CD14-positive monocyte (primary cell): ENCODE measurements at regions not wholly inside any gene's neighbourhood (a gene's known extent, or its start where the extent isn't known, plus 50 kb on each side); places are given as distances from the start of the nearest gene placed in this dataset.

Experiments used
- DNase-seq, 3 donors: peaks; one replicate each; pipeline ENCODE4 v3.0.0-alpha.2; 2011 to 2022
- H2AFZ ChIP-seq: 2 replicates; pipeline ENCODE4 v1.6.0; 2012; ENCODE audit warnings: mild to moderate bottlenecking, low read depth, low read length, inconsistent platforms; ENCODE audit not compliant: insufficient read depth, poor library complexity, severe bottlenecking
- H3K27ac ChIP-seq, 2 donors: 1 replicate in 1 of 2; 2 replicates in 1 of 2; pipeline ENCODE4 v1.5.1; 2012 to 2013; ENCODE audit warnings: low read length in 2 of 2, control low read depth in 1 of 2, inconsistent platforms in 1 of 2, low read depth in 1 of 2, mild to moderate bottlenecking in 1 of 2
- H3K27me3 ChIP-seq, 2 donors: one replicate each; pipeline versions ENCODE4 v1.6.0 to v1.6.1; 2011 to 2013; ENCODE audit warnings: low read length in 2 of 2; ENCODE audit not compliant: control insufficient read depth in 2 of 2, insufficient read depth in 2 of 2
- H3K36me3 ChIP-seq, 2 donors: replicated peaks in 1 of 2; 1 replicate in 1 of 2; 2 replicates in 1 of 2; pipeline versions ENCODE4 v1.5.1 to v1.6.1; 2012 to 2013; ENCODE audit warnings: low read length in 2 of 2, control low read depth in 1 of 2, inconsistent platforms in 1 of 2, mild to moderate bottlenecking in 1 of 2; ENCODE audit not compliant: insufficient read depth in 2 of 2, control insufficient read depth in 1 of 2
- H3K4me1 ChIP-seq, 2 donors: 1 replicate in 1 of 2; 2 replicates in 1 of 2; pipeline versions ENCODE4 v1.5.1 to v1.6.1; 2012 to 2013; ENCODE audit warnings: low read length in 2 of 2, control low read depth in 1 of 2, inconsistent platforms in 1 of 2, mild to moderate bottlenecking in 1 of 2, moderate library complexity in 1 of 2; ENCODE audit not compliant: insufficient read depth in 2 of 2, control insufficient read depth in 1 of 2
- H3K4me2 ChIP-seq: replicated peaks from 2 replicates; pipeline ENCODE3; 2012; ENCODE audit warnings: low read length, moderate library complexity, mild to moderate bottlenecking; ENCODE audit not compliant: poor library complexity, severe bottlenecking; ENCODE audit errors: extremely low read depth
- H3K4me3 ChIP-seq, 3 experiments: fragments of 200-600 bp in 1 of 3; sonication (generic) in 1 of 3; replicated peaks in 1 of 3; 1 replicate in 2 of 3; 2 replicates in 1 of 3; pipeline ENCODE4 v1.5.1; 2011 to 2013; ENCODE audit warnings: low read length in 3 of 3, mild to moderate bottlenecking in 3 of 3, control low read depth in 2 of 3, low read depth in 2 of 3, inconsistent platforms in 1 of 3, moderate library complexity in 1 of 3
- H3K79me2 ChIP-seq: 2 replicates; pipeline ENCODE4 v1.6.0; 2012; ENCODE audit warnings: mild to moderate bottlenecking, control low read depth, inconsistent platforms, low read length, moderate library complexity; ENCODE audit not compliant: insufficient read depth
- H3K9ac ChIP-seq: 2 replicates; pipeline ENCODE4 v1.6.0; 2017; ENCODE audit warnings: low read length, mild to moderate bottlenecking; ENCODE audit not compliant: insufficient read depth, poor library complexity, severe bottlenecking
- H3K9me3 ChIP-seq, 2 donors: replicated peaks in 1 of 2; 1 replicate in 1 of 2; 2 replicates in 1 of 2; pipeline versions ENCODE4 v1.5.1 to v1.6.1; 2012 to 2013; ENCODE audit warnings: low read length in 2 of 2, control low read depth in 1 of 2; ENCODE audit not compliant: control insufficient read depth in 1 of 2, insufficient read depth in 1 of 2
- H4K20me1 ChIP-seq: 2 replicates; pipeline ENCODE4 v1.6.0; 2012; ENCODE audit warnings: mild to moderate bottlenecking, low read length, control low read depth, moderate library complexity; ENCODE audit not compliant: insufficient read depth
- H3K27ac Mint-ChIP-seq, 7 donors: one replicate each; pipeline ENCODE4 v1.8.0; 2020; ENCODE audit warnings: mild to moderate bottlenecking in 7 of 7, mixed read lengths in 7 of 7, moderate library complexity in 6 of 7, inconsistent platforms in 2 of 7
- H3K27me3 Mint-ChIP-seq, 3 donors: one replicate each; pipeline ENCODE4 v1.8.0; 2021 to 2022; ENCODE audit warnings: low read depth in 3 of 3, mild to moderate bottlenecking in 3 of 3, mixed read lengths in 3 of 3, moderate library complexity in 3 of 3, inconsistent platforms in 1 of 3
- H3K36me3 Mint-ChIP-seq, 2 donors: one replicate each; pipeline ENCODE4 v1.8.0; 2020; ENCODE audit warnings: mixed read lengths in 2 of 2, inconsistent platforms in 1 of 2, mild to moderate bottlenecking in 1 of 2
- H3K4me1 Mint-ChIP-seq: one replicate; pipeline ENCODE4 v1.8.0; 2020; ENCODE audit warnings: mild to moderate bottlenecking, mixed read lengths
- H3K4me3 Mint-ChIP-seq, 2 donors: one replicate each; pipeline ENCODE4 v1.8.0; 2020; ENCODE audit warnings: mild to moderate bottlenecking in 2 of 2, mixed read lengths in 2 of 2, moderate library complexity in 1 of 2
- H3K9me3 Mint-ChIP-seq, 7 donors: one replicate each; pipeline ENCODE4 v1.8.0; 2020 to 2022; ENCODE audit warnings: mixed read lengths in 7 of 7, mild to moderate bottlenecking in 6 of 7, moderate library complexity in 6 of 7, inconsistent platforms in 2 of 7
- CTCF ChIP-seq: fragments of 200-600 bp; IDR thresholded peaks from one replicate; pipeline ENCODE4 v1.8.0; 2022; ENCODE audit warnings: antibody characterized with exemption, mild to moderate bottlenecking
- WGBS: methylation state at CpG from one replicate; pipeline ENCODE4 v1.1.5; 2013; ENCODE audit warnings: missing lambda C conversion rate; ENCODE audit not compliant: insufficient coverage; 5-methylcytosine and 5-hydroxymethylcytosine counted together
- intact Hi-C, 2 donors: fragments of 100-400 bp; cut with micrococcal nuclease; formaldehyde crosslinking; loops; one replicate each; pipeline versions ENCODE4 v1.15.0 to v1.15.1; 2023

- Mint-ChIP-seq H3K36me3 (no peaks in the 10 kb centered on the region), H3K9me3 (peaks cover 1 to 11% (median 4%) of the 10 kb centered on the region in 7 donors), H3K27ac (no peak overlapping the region), H3K4me3 (no peak overlapping the region), H3K27me3 (peaks cover 0 to 2% (median 0%) of the 10 kb centered on the region in 3 donors), H3K4me1 (peaks cover 6% of the 10 kb centered on the region)
- no peak overlapping the region for H3K27ac ChIP-seq
- DNase-seq: no peak
- no peak overlapping the region for H3K9ac ChIP-seq
- WGBS: 80% methylated on average over 1 of the region's 1 CpG
- intact Hi-C loops: no loop called here
- no peaks in the 10 kb centered on the region for H3K4me1 ChIP-seq
- H2AFZ ChIP-seq: no peak overlapping the region
- H4K20me1 ChIP-seq: no peaks in the 10 kb centered on the region
- H3K4me3 ChIP-seq: no peak overlapping the region
- no peaks in the 10 kb centered on the region for H3K27me3 ChIP-seq
- H3K4me2 ChIP-seq: no peak overlapping the region
- H3K36me3 ChIP-seq: no peaks in the 10 kb centered on the region
- TF ChIP-seq CTCF: no peak
- no peaks in the 10 kb centered on the region for H3K79me2 ChIP-seq
- no peaks in the 10 kb centered on the region for H3K9me3 ChIP-seq
Observed at GRCh38 chr5:67552773-67553172, 356.2 kb upstream of the CD180 start.

- H3K4me3 ChIP-seq: no peak overlapping the region
- peaks cover 0 to 2% (median 0%) of the 10 kb centered on the region in 3 donors for H3K27me3 Mint-ChIP-seq
- H3K9me3 ChIP-seq: peaks cover 2 to 6% of the 10 kb centered on the region in 2 donors
- peaks cover 2 to 13% (median 11%) of the 10 kb centered on the region in 7 donors for H3K9me3 Mint-ChIP-seq
- H3K36me3 Mint-ChIP-seq: no peaks in the 10 kb centered on the region
- TF ChIP-seq CTCF: no peak
- H3K36me3 ChIP-seq: no peaks in the 10 kb centered on the region
- no peak overlapping the region for H2AFZ ChIP-seq
- no peaks in the 10 kb centered on the region for H3K4me1 ChIP-seq
- H3K27ac ChIP-seq: no peak overlapping the region
- H3K4me3 Mint-ChIP-seq: no peak overlapping the region
- H4K20me1 ChIP-seq: no peaks in the 10 kb centered on the region
- no peaks in the 10 kb centered on the region for H3K27me3 ChIP-seq
- H3K79me2 ChIP-seq: no peaks in the 10 kb centered on the region
- no peak overlapping the region for H3K9ac ChIP-seq
- no CpG with 5 or more reads among the region's 4 CpGs for WGBS
- H3K27ac Mint-ChIP-seq: peak overlapping the region in 1 of 7 donors; percentile 2
- no peak overlapping the region for H3K4me2 ChIP-seq
- no peak for DNase-seq
- H3K4me1 Mint-ChIP-seq: peaks cover 7% of the 10 kb centered on the region
- intact Hi-C loops: no loop called here
Observed at GRCh38 chr5:67549947-67550346, 353.3 kb upstream of the CD180 start.
